NCI-H510A treated with DMSO at 0.1 percent for 48 hours (cell line): ENCODE measurements at regions not wholly inside any gene's neighbourhood (a gene's known extent, or its start where the extent isn't known, plus 50 kb on each side); places are given as distances from the start of the nearest gene placed in this dataset.
"Not testable (repeated sequence)": the region's sequence is repeated elsewhere in the genome, so short reads cannot be mapped to it uniquely, and the experiment has no call there.

Experiments used
- DNase-seq: peaks from one replicate; lab custom pipeline; 2025; lab: John Stamatoyannopoulos, UW

GRCh38 chr6:15927531-15928225 is 201.2 kb upstream of the MYLIP start:
- DNase-seq, result no peak

- no peak for DNase-seq
These were observed 202.6 kb upstream of the MYLIP start for GRCh38 chr6:15926256-15926655.

GRCh38 chr6:15924893-15925292 is 204.0 kb upstream of the MYLIP start:
- DNase-seq, result no peak

- no peak for DNase-seq
These were observed 206.2 kb upstream of the MYLIP start for GRCh38 chr6:15922510-15923250.

- no peak for DNase-seq
These were observed 207.6 kb upstream of the MYLIP start for GRCh38 chr6:15921243-15921642.

- DNase-seq, result no peak
These were observed 212.3 kb upstream of the MYLIP start for GRCh38 chr6:15916581-15916980.

- DNase-seq, result no peak
These were observed 213.2 kb upstream of the MYLIP start for GRCh38 chr6:15915508-15916178.

GRCh38 chr6:15914553-15914952 is 214.3 kb upstream of the MYLIP start:
- no peak for DNase-seq

GRCh38 chr6:15913573-15913972 is 215.3 kb upstream of the MYLIP start:
- DNase-seq, result no peak

- DNase-seq, result no peak
These were observed 216.1 kb upstream of the MYLIP start for GRCh38 chr6:15912505-15913400.

GRCh38 chr6:15911753-15912504 is 217.0 kb upstream of the MYLIP start:
- DNase-seq, result no peak

- no peak for DNase-seq
These were observed 219.4 kb upstream of the MYLIP start for GRCh38 chr6:15909290-15910070.

- no peak for DNase-seq
These were observed 220.0 kb upstream of the MYLIP start for GRCh38 chr6:15908871-15909270.

- DNase-seq, result peak; percentile 96
These were observed 220.9 kb upstream of the MYLIP start for GRCh38 chr6:15907914-15908518.

GRCh38 chr6:15907220-15907913 is 221.5 kb upstream of the MYLIP start:
- not testable (repeated sequence) for DNase-seq

GRCh38 chr6:15906420-15907016 is 222.4 kb upstream of the MYLIP start:
- DNase-seq, result no peak

- no peak for DNase-seq
These were observed 223.1 kb upstream of the MYLIP start for GRCh38 chr6:15905488-15906419.
